NT2/D1 (cell line): ENCODE measurements at regions not wholly inside any gene's neighbourhood (a gene's known extent, or its start where the extent isn't known, plus 50 kb on each side); places are given as distances from the start of the nearest gene placed in this dataset.

Experiments used
- SUZ12 ChIP-seq: IDR thresholded peaks from 2 replicates; pipeline ENCODE4 v1.6.1; 2011; ENCODE audit not compliant: insufficient read length, insufficient read depth; ENCODE audit errors: extremely low read depth
- YY1 ChIP-seq: IDR thresholded peaks from 2 replicates; pipeline ENCODE4 v1.6.1; 2011; ENCODE audit not compliant: insufficient read length, insufficient read depth
- ZNF274 ChIP-seq: IDR thresholded peaks from 2 replicates; pipeline ENCODE4 v1.6.1; 2011; ENCODE audit warnings: mild to moderate bottlenecking, low read depth, low read length

DNA sequence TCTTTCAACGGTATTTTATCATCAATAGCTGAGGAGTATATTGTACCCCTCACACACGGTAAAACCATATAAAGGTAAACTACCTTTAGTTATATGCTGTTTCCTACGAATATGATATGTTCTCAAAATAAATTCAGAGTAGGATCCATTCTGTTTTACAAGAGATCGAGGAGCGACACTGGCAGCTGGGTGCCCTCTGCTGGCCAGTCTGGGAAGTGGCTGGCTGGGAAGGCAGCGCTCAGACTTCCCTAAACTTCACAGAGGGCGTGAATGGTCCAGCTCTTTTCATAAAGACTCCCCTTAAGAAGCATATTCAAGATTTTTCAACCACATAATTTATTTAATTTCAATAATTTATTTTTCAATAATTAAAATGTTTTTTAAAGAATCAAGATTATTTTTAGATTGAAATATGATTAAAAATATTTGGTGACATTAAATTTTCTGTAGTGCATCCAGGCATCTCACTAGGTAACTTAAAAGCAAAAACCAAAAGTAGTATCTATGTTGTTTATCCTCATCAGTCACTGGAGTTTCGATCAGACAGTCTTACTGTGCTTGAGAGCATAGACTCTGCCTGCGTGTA lies 187.5 kb upstream of the PDE10A start:
- TF ChIP-seq ZNF274 (no peak), YY1 (no peak), SUZ12 (no peak)
